ENCODE measurements at regions not wholly inside any gene's neighbourhood (a gene's known extent, or its start where the extent isn't known, plus 50 kb on each side); places are given as distances from the start of the nearest gene placed in this dataset.

GRCh38 chr16:80123189-80123588, 417.6 kb upstream of the DYNLRB2 start:
- H3K36me3 ChIP-seq (ENCODE audit: control insufficient read depth, insufficient read depth, low read length) = no peaks in the 10 kb centered on the region
- no peak overlapping the region for H2AFZ ChIP-seq
- H3K9ac ChIP-seq = no peak overlapping the region
- no peaks in the 10 kb centered on the region for H3K4me1 ChIP-seq
- no peak overlapping the region for H3K27ac ChIP-seq
- H3K79me2 ChIP-seq = no peaks in the 10 kb centered on the region
- no peaks in the 10 kb centered on the region for H3K27me3 ChIP-seq (ENCODE audit: control insufficient read depth, insufficient read depth, low read length)
- no peak for TF ChIP-seq CTCF (IDR thresholded peaks at IDR 0.05)
- H3K4me3 ChIP-seq (ENCODE audit: low read depth, low read length) = no peak overlapping the region
- no peaks in the 10 kb centered on the region for H3K9me3 ChIP-seq (ENCODE audit: control insufficient read depth, low read length)
- no peak overlapping the region for H3K4me2 ChIP-seq (ENCODE audit: low read length)

- Histone ChIP-seq H3K4me1 (no peaks in the 10 kb centered on the region), H3K4me2 (ENCODE audit: low read length) (no peak overlapping the region), H3K4me3 (ENCODE audit: low read depth, low read length) (no peak overlapping the region), H2AFZ (no peak overlapping the region), H3K9ac (no peak overlapping the region), H3K79me2 (no peaks in the 10 kb centered on the region), H3K9me3 (ENCODE audit: control insufficient read depth, low read length) (no peaks in the 10 kb centered on the region), H3K27ac (no peak overlapping the region), H3K36me3 (ENCODE audit: control insufficient read depth, insufficient read depth, low read length) (no peaks in the 10 kb centered on the region), H3K27me3 (ENCODE audit: control insufficient read depth, insufficient read depth, low read length) (no peaks in the 10 kb centered on the region)
- no peak for TF ChIP-seq CTCF (IDR thresholded peaks at IDR 0.05)
These were observed 418.7 kb upstream of the DYNLRB2 start for GRCh38 chr16:80122115-80122514.

GRCh38 chr16:80121522-80121909, 419.3 kb upstream of the DYNLRB2 start:
- no peak overlapping the region for H3K4me2 ChIP-seq (ENCODE audit: low read length)
- H3K4me3 ChIP-seq (ENCODE audit: low read depth, low read length) = no peak overlapping the region
- H3K4me1 ChIP-seq = no peaks in the 10 kb centered on the region
- no peaks in the 10 kb centered on the region for H3K79me2 ChIP-seq
- no peaks in the 10 kb centered on the region for H3K27me3 ChIP-seq (ENCODE audit: control insufficient read depth, insufficient read depth, low read length)
- no peaks in the 10 kb centered on the region for H3K9me3 ChIP-seq (ENCODE audit: control insufficient read depth, low read length)
- no peak overlapping the region for H3K27ac ChIP-seq
- no peak for TF ChIP-seq CTCF (IDR thresholded peaks at IDR 0.05)
- no peak overlapping the region for H2AFZ ChIP-seq
- no peak overlapping the region for H3K9ac ChIP-seq
- no peaks in the 10 kb centered on the region for H3K36me3 ChIP-seq (ENCODE audit: control insufficient read depth, insufficient read depth, low read length)

- Histone ChIP-seq H2AFZ (no peak overlapping the region), H3K27me3 (ENCODE audit: control insufficient read depth, insufficient read depth, low read length) (no peaks in the 10 kb centered on the region), H3K4me2 (ENCODE audit: low read length) (no peak overlapping the region), H3K4me3 (ENCODE audit: low read depth, low read length) (no peak overlapping the region), H3K4me1 (no peaks in the 10 kb centered on the region), H3K27ac (no peak overlapping the region), H3K9me3 (ENCODE audit: control insufficient read depth, low read length) (no peaks in the 10 kb centered on the region), H3K9ac (no peak overlapping the region), H3K79me2 (no peaks in the 10 kb centered on the region), H3K36me3 (ENCODE audit: control insufficient read depth, insufficient read depth, low read length) (no peaks in the 10 kb centered on the region)
- no peak for TF ChIP-seq CTCF (IDR thresholded peaks at IDR 0.05)
These were observed 419.8 kb upstream of the DYNLRB2 start for GRCh38 chr16:80120899-80121521.

GRCh38 chr16:80117556-80118130, 423.1 kb upstream of the DYNLRB2 start:
- Histone ChIP-seq H3K4me2 (ENCODE audit: low read length) (no peak overlapping the region), H3K4me3 (ENCODE audit: low read depth, low read length) (no peak overlapping the region), H3K27me3 (ENCODE audit: control insufficient read depth, insufficient read depth, low read length) (no peaks in the 10 kb centered on the region), H2AFZ (no peak overlapping the region), H3K36me3 (ENCODE audit: control insufficient read depth, insufficient read depth, low read length) (no peaks in the 10 kb centered on the region), H3K79me2 (no peaks in the 10 kb centered on the region), H3K27ac (no peak overlapping the region), H3K4me1 (no peaks in the 10 kb centered on the region), H3K9me3 (ENCODE audit: control insufficient read depth, low read length) (no peaks in the 10 kb centered on the region), H3K9ac (no peak overlapping the region)
- no peak for TF ChIP-seq CTCF (IDR thresholded peaks at IDR 0.05)

Measured in parathyroid adenoma (tissue), 2 donors.